HG02840 (cell line): ENCODE measurements at regions not wholly inside any gene's neighbourhood (a gene's known extent, or its start where the extent isn't known, plus 50 kb on each side); places are given as distances from the start of the nearest gene placed in this dataset.
A peak's percentile ranks its signal among the peaks of the same experiment; 100 is the strongest.

Source experiments
- ATAC-seq: cut with Tn5 transposase; IDR thresholded peaks from one replicate; pipeline ENCODE4 v1.9.1; 2021; ENCODE audit warnings: mild to moderate bottlenecking, moderate library complexity, moderate number of reproducible peaks; ENCODE audit not compliant: unreplicated experiment, low FRiP score

DNA sequence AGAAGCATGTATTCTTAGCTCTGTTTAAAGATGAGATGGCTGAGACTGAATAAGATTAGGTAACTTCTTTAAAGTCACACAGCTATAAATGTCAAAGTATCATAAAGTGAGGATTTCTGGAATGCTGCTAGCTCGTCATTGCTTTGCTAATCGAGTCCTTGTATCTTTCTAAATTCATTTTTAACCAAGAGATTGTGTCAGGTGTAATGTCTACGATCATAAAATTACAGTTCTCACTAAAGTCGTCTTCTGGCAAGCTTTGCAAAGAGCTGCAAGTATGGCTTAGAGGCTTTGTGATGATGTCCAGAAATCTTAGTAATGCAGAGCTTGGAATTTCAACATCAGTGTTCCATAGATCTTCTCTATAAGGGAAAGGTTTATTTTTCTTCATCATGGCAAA, 569.8 kb downstream of the LMO4 start:
- ATAC-seq = no peak

- no peak for ATAC-seq
These were observed 570.3 kb downstream of the LMO4 start for GRCh38 chr1:87899017-87899416.

DNA sequence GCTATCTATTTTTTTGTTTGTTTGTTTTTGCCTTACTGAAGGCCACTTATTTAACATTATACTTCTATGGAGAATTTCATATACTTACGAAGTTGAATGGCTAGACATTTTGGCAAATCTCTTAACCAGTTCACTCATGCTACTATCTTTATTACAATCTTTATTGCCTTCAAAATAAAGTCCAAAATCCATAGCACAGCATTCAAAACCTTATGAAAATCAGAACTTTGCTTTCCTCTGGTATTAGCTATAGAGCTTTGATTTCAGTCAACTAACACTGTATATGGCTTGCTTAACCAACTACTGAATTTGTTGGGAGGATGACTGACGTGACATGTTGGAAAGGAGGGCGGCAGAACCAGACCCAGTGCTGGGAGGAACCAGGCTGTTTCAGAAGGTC, 571.1 kb downstream of the LMO4 start:
- no peak for ATAC-seq

DNA sequence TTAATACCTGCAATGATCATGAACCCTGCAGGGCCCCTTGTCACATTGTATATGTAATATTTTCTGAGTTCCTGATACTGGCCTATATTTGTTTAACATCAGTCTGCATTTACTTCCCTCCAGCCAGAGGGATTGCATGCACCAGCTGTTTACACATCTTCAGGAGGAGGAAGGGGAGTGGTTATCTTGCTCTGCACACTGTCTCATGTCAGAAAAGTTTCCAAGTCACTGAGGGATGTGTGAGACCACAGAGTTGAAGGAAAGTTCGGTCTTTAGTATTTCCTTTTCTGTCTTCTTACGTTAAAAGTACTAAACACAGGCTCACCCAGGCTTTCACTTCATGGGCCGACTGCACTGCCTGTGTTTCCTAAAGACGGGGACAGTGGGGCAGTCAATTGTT, 574.1 kb downstream of the LMO4 start:
- ATAC-seq = peak; percentile 72

- no peak for ATAC-seq
These were observed 574.6 kb downstream of the LMO4 start for GRCh38 chr1:87903242-87903641.

- ATAC-seq = no peak
These were observed 576.0 kb downstream of the LMO4 start for GRCh38 chr1:87904651-87905050.

- no peak for ATAC-seq
These were observed 577.0 kb downstream of the LMO4 start for GRCh38 chr1:87905651-87906050.

GRCh38 chr1:87906078-87906477, 577.4 kb downstream of the LMO4 start:
- no peak for ATAC-seq

DNA sequence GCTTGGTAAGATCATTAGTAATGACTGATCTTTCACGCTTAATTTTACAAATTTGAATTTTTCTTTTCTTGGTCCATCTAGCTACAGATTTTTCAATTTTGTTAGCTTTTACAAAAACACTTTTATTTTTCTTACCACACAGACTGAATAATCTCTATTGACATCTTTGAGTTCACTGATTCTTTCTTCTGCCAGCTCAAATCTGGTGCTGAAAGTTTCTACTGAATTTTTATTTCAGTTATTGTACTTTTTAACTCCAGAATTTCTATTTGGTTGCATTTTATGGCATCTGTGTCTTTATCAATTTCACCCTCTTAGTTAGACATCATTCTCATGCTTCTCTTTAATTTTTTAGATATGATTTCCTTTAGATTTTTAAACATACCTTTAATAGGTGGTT, 584.7 kb downstream of the LMO4 start:
- no peak for ATAC-seq

GRCh38 chr1:87914396-87914795, 585.7 kb downstream of the LMO4 start:
- ATAC-seq = no peak

DNA sequence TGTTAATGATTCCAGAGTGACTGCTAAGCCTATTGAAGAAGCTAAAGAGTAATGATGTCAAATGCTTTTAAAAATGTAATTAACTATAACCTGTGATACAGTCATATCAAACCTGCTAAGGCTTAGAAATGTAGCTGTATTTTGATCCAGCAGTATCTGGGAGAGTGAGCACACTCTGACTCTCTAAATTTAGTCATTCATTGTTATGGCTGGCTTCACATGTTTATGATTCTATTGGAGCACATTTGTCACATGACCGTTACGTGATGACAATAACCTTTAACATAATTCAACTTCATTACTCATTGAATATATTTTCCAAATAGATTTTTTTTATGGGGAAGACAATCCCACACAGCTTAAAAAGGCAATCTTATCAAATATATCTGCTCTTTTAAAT, 587.1 kb downstream of the LMO4 start:
- ATAC-seq = no peak

DNA sequence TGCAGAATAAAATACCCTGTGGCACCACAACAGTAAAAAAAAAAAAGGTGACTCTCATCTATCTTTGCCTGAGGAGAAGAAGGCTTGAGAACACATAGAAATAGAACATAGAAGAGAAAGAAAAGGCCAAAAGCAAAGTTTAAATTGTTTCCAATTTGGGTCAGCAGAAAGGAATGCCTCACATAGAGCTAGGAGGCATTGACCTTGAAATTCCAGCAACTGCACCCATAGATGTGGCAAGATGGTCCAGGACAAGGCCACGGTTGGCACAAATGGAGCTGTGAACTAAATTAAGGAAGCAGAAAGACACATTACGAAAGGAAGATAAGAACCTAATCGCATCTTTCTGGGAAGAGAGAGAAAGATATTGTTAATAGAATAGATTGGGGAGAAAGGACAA, 588.3 kb downstream of the LMO4 start:
- ATAC-seq = no peak

DNA sequence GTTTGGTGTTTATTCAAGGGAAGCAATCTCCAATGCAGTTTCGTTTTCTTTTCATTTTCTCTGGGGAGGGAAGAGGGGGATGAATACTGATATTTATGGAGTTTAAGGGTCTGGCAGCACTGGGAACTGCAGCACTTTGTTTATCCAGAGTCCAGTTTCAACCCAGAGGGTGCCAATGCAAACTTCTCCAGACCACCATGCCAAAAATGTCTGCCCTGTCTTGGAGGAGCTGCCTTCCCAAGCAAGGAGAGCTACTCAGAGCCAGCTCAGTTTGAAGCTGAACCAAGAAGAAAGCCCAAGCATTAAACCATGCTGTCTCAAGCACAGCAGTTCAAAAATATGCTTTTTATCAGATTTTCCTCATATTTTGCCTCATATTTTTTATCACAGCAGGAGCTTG, 589.7 kb downstream of the LMO4 start:
- no peak for ATAC-seq

DNA sequence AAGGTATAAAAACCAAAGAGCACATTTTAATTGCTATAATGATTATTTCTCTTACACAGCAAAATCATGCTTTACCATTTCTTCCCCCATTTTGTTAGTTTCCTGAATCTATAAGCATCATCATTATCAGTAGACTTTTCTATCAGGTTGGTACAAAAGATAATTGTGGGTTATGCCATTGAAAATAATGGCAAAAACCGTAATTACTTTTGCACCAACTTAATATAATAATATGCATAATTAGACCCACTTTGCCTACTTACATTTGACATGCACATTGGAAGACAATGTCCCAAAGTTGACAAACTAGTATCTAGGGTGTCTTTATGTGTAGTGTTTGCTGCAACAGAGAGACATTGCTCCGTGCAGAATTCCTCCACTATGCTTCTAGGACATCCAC, 594.2 kb downstream of the LMO4 start:
- no peak for ATAC-seq

DNA sequence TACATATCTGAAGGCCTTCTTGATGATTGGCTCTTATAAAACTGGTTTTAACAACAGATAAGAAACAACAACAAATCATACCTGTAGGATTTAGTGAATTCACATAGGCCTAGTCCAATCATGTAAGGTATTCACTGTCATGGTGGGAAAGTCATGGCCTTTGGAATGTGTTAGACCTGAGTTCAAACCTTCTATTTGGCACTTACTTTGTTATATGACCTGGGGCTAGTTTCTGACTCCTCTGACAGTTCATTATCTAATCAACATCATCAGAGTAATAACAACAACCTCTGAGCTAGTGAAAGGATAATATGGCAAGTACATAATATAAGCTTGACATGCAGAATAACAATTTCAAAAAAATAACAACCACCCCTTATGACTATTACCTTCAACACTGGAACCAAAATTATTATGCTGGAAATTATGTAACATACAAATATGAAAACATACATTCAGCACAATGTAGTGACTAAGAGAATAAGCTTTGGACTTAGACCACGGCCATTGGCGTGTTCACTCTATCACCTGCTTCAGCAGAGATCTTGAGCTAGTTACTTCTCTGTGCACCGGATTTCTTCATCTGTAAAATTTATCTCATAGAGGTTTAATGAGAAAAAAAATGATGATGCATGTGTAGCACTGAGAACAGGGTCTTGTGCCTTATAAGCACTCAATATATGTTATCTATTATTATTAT, 597.6 kb downstream of the LMO4 start:
- ATAC-seq = no peak

DNA sequence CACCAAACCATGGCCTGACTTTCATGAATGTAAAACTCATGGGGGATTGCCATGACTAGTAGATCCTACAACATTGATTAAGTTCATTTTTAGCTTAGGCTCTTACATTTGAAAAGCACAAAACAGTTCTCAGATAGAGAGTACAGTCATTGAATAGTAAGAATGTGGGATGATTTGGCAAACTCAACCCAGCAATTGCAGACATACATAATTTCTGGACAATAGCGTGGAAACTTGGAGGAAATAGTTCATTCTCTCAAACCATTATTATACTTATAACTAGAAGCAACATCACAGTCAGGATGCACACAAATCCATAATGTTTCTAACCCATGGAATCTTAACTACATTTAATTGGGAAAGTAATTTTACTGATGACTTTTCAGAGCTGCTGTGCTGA, 598.2 kb downstream of the LMO4 start:
- no peak for ATAC-seq

DNA sequence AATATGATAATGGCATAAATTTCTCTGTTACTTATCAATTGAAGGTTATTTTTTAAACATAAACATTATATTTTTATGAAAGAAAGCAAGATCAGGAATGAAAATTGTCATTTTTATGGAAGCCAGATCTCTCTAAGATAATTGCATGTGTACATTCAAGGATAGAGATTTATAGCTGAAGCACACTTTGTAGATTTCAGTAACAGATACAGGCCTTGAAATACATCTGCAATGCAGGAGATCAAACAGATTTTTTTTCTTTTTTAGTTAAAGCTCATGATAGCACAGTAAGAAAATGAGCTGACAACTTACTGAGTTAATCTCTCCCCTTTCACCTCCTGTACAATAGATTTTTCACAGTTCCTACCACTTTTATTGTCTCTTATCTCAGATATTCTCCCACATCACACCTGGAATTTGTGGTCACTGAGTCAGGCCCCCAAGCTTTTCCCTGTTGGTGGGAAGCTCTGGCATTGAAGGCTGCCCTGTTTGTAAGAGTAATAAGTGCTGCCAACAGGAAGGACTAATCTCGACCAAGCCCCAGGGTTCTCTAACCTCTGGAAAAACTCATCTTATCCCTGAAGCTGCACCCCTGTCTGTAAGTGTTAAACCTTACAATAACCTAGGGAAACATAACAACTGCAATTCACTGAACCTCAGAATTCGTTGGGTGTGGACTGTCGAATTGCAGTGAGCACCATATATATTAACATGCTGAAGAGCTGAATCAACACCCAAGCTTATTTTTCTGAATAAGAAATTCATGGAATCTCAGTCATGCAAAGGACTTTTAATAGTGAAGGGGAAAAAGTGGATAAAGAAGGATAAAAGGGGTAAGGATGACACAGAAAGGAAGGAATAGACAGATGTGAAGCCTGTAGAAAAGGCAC, 599.0 kb downstream of the LMO4 start:
- no peak for ATAC-seq

DNA sequence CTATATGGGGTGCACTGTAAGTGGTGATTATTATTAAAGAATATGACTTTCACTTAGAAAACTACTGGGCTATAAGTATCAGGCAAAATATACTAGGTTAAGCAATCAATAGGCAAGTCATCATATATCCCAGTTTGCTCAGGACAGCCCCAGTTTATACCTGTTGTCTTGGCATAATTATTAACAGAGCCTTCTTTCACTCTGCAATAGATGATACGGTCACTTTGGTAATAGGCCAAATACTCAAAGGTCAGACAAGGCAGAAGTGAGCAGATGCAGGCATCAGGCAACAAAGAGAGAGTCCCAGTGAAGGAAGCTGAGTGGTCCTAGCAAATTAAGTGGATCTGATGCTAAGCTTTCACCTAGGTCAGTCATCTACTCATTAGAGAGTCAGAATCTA, 599.9 kb downstream of the LMO4 start:
- no peak for ATAC-seq

DNA sequence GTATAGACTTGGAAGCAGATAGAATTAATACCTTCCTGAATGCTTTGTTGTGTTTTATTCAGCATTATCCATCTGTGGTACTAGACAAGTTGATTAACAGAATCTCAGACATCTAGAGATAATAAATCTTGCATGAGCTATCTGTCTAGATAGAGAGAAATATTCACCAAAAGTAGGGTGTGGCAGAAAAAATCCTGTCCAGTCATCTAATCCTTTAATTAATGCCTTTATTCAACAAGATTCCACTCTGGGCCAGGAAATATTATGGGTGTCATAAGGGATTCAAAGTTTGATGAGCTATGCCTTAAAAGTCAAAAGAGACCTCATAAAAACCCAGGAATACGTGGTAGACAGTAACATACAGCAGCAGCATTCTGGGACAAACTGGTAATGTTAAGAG, 601.2 kb downstream of the LMO4 start:
- ATAC-seq = no peak

DNA sequence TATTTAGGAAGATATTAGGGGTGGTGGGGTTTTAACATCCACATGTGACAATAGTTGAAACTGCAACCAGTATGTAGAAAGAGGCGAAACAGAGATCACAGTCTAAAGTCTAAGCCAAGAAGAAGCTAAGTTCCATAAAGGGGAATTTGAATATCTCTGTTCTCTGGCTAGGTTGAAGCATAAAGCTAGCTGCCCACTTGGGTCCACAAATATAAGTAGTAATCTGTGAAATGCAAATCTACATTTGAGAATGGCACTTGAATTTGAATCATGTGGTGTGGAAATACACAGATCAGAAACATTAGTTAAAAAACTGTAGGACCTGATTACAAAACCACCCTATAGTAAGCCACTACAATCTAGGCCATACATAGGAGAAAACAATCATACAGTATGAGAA, 602.1 kb downstream of the LMO4 start:
- ATAC-seq = no peak

GRCh38 chr1:87933171-87933570, 604.5 kb downstream of the LMO4 start:
- ATAC-seq = no peak

GRCh38 chr1:87935130-87935529, 606.5 kb downstream of the LMO4 start:
- no peak for ATAC-seq
